GM18909 (cell line): ENCODE measurements at regions not wholly inside any gene's neighbourhood (a gene's known extent, or its start where the extent isn't known, plus 50 kb on each side); places are given as distances from the start of the nearest gene placed in this dataset.

Source experiments
- ATAC-seq: cut with Tn5 transposase; IDR thresholded peaks from one replicate; pipeline ENCODE4 v1.9.1; 2021; ENCODE audit warnings: mild to moderate bottlenecking; ENCODE audit not compliant: unreplicated experiment, poor library complexity

- ATAC-seq, result no peak
Measured at GRCh38 chr15:39208187-39208586, 372.7 kb upstream of the THBS1 start.

DNA sequence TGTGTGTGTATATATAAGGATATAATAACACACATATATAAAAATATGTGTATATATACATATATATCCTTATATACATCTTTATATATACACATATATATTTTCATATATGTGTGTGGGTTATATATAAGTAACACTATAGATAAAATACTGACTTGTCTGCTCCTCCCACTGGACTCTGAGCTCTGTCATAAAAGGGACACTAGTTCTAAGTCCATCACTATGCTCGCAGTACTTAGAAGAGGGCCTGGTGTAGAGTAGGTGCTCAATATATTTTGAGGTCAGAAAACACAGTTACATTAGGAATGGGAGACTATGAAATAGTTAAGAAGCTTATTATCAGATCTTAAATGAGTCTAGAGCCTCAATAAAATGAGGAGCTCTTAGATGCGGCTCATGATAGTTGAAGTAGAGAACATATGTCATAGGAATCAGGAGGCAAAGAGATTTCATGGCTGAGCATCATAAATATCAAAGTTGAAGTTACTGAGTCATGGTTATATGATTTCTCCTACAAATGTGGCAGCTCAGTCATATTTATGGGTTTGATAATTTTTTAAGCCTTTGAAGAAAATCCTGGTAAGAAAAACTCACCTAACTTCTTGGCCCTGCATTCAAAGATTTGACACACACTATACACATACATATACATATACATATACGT lies 371.2 kb upstream of the THBS1 start:
- no peak for ATAC-seq

GRCh38 chr15:39211108-39211979 lies 369.5 kb upstream of the THBS1 start:
- ATAC-seq, result no peak

DNA sequence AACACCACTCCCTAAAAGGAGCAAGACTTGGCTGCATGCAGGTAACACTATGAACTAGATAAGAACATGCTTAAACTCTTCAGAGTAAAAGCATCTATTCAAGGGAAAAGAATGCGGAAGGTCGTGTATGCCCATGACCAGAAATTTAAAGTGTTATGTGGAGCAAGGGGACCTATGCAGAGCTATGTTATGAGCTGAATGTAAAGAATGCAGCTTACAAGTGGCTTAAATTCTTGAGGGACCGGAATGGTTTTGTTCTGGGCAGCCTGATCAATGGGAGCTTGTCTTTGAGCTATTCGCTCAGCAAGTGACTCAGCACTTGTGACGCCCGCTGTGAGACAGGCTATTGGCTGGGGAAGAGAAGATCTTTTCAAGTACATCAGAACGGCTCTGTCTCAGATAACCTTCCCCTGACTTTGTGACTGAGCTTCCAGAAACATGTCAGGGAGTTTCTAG lies 367.5 kb upstream of the THBS1 start:
- no peak for ATAC-seq

DNA sequence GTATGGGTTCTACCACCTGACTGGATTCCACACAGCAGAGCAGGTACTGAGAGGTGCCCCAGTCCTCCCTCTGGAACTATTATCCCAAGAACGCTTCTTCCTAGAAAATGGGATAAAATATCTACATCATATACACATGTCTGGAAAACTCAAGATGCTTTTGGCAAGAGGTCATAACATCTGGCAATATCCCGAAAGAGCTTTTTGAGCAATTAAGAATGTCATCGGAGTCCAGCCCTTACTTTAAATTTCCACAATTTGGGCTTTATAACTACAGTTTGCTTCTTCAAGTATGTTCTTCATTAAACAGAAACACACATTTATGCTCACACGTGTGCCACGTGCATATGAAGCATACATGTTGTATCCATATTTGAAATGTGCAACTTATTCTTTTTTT lies 365.9 kb upstream of the THBS1 start:
- ATAC-seq, result no peak

DNA sequence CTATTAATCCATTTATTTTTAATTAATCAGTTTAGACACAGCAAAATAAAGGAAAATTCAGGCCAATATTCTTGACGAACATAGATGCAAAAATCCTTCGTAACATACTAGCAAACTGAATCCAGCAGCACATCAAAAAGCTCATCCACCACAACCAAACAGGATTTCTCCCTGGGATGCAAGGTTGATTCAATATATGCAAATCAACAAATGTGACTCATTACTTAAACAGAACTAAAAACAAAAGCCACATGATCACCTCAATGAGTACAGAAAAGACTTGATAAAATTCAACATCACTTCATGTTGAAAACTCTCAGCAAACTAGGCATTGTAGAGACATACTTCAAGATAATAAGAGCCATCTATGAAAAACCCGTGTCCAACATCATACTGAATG lies 364.1 kb upstream of the THBS1 start:
- no peak for ATAC-seq

DNA sequence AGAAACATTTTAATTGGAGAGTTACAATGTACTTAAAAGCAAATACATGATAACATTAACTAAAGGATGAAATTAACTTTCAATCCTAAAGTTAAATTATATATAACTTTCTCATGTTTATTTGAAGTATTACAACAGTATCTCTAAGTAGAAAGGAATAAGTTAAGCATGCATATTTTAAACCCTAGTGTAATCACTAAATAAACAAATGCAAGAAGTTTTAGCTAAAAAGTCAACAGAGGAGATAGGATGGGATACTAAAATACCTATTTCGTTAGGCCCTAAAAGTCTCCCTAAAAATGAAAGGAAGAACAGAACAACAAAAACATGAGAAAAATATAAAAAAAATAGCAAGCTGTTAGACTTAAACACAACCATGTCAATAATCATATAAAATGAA lies 361.3 kb upstream of the THBS1 start:
- no peak for ATAC-seq

- no peak for ATAC-seq
Measured at GRCh38 chr15:39226169-39226937, 354.5 kb upstream of the THBS1 start.

- no peak for ATAC-seq
Measured at GRCh38 chr15:39227001-39227400, 353.9 kb upstream of the THBS1 start.

- no peak for ATAC-seq
Measured at GRCh38 chr15:39228889-39229288, 352.0 kb upstream of the THBS1 start.

DNA sequence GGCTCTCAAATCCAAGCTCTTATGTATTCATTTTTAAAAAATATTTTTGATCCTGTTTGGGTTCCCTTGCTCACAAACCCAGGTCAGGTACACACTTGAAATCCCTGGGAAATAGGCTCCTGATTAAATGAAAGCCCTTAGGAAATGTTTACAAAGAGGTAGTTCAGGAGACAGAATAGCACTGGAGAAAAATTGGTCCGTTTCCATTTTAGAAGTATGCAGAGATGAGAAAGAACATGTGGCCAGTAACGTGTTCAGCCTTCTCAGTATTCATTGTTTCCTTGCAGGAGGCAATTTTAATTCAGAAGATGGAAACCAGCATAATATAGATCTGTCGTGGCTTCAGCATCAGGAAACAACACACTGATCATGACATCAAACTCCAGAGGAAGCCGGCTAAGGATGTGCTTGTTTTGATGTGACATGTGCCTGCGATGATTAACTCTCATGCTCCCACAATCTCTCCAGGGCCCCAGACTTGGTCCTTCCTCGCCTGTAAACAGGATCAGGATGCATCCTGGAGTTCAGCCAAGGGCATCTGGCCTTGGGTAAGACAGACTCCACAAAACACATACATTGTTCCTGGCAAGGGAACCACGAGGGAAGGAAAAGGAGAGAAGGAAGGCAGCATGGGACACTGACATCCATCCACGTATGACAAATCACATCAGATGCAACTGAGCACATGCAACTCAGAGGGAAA lies 350.5 kb upstream of the THBS1 start:
- no peak for ATAC-seq

DNA sequence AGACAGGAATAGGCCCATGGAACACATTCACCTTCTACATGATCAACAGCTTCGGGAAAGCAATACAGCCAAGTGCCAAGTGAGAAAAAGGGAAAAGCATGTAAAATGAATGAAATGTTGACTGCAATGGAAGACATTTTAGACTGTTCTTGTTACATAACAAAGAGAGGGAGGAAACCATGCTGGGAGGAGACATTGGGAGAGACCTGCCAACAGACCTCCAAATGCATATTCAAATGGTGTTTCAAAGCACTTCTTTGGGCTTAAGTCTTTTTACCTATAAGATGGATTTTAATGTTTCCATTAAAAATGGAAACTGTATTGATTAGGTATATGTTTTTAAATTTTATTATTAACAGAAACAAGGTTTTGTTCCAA lies 350.0 kb upstream of the THBS1 start:
- no peak for ATAC-seq

- no peak for ATAC-seq
Measured at GRCh38 chr15:39232512-39232911, 348.4 kb upstream of the THBS1 start.

DNA sequence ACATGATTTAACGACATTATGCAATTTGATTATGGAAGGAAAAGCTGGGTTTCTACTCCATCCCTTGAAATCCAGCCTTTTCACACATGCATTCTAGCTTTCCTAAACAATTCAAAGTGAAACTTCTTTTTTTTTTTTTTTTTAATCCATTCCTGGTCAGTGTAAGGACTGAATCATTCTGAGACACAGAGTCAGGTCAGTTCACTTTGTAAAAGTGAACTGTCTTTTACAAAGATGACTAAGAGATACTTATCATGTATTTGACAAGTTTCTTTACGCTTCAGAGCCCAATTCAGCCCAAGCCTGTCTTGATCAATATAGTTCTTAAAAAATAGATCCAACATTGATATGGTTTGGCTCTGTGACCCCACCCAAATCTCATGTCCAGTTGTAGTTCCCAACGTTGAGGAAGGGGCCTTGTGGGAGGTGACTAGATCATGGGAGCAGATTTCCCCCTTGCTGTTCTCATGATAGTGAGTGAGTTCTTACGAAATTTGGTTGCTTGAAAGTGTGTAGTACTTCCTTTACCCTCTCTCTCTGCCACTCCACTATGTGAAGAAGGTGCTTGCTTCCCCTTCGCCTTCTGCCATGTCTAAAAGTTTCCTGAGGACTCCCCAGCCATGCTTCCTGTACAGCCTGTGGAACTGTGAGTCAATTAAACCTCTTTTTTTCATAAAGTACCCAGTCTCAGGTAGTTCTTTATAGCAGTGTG lies 345.6 kb upstream of the THBS1 start:
- ATAC-seq, result no peak

DNA sequence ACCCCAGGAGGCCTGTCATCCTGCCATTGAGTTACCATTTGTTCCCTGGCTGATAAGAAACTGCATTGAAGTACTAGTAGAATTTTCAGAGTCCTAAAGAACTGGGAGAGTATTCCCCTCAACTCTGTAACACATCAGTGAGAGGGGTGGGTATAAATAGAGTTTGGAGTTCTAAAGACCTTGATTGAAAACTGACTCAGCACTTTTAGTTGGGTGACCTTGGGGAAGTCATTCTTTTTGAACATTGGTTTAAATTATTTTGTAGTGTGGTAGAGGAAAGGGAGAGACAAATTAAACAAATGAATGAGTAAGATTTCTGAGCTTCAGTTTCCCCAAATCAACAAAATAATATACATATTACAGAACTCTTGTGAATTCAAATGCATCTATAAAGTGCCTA lies 344.5 kb upstream of the THBS1 start:
- ATAC-seq, result no peak

- ATAC-seq, result no peak
Measured at GRCh38 chr15:39238443-39238842, 342.4 kb upstream of the THBS1 start.

DNA sequence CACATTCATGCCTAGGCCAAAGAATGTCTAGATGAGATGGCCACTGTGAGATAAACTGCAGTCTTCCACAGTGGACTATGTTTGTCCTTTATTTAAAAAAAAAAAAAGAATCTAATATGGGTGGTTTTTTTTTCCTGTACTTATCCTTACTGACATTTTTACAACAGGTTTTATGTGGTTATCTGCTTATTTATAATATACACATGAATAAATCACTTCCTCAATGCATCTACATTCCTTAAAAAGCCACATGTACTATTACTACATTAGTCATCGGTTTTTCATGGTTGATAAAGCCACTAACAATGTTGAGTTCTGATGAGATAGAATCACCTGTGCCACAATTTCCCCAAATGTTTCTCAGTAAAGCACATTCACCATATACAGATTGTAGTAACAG lies 341.3 kb upstream of the THBS1 start:
- ATAC-seq, result no peak

DNA sequence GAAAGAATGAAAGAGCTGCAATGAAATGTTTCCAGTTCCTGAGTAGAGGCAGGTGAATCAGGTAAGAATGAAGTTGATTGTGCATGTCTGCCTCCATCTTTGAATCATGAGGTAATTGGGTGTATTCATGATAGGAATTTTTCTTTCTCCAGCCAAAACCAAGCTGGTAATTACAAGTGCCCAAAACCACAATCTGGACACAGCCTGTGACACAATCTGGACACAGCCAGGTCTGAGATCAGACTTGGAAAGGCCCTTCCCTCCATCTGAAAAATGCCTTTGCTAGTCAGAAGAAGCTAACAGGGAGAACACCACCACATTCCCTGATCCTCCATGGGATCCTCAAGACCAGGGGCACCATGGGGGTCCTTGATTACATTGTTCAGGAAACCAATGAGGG lies 338.5 kb upstream of the THBS1 start:
- no peak for ATAC-seq

DNA sequence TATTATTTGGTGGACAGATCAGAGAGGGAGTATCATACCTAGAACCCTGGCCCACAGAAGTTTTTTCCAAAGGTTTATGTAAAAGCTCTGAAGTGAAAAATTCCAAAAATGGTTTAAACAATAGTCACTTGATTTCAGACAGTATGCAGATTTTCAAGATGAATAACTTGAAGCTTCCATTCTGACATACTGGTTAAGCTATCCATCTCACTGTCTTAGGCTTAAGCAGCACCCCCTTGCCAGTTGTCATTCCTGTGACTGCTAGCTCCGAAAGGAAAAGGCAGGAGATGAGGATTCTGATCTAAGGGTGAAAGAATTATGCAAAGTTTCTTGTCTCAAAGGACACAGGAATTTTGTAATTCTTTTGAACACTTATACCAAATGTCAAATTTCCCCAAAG lies 337.5 kb upstream of the THBS1 start:
- no peak for ATAC-seq

DNA sequence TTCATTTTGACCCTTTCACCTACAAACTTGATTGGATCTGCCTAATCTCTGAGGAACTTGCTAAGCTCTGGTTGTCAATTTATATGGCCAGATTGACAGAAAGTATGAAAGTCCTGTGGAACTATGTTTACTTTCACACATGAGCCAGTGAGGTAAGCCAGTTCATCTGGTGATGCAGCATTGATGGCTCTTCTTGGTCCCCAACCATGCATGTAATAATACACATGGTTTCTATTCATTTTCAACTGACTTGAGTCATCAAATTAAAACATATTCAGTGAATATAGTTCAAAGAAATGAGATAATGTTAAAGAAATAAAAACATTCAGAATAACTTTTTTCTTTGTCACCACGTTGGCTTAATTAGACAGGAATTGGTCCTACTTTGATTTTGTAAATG lies 336.1 kb upstream of the THBS1 start:
- ATAC-seq, result no peak
